GM21786 (cell line): ENCODE measurements at regions not wholly inside any gene's neighbourhood (a gene's known extent, or its start where the extent isn't known, plus 50 kb on each side); places are given as distances from the start of the nearest gene placed in this dataset.
A peak's percentile ranks its signal among the peaks of the same experiment; 100 is the strongest.

Experiments
- ATAC-seq: cut with Tn5 transposase; IDR thresholded peaks from one replicate; pipeline ENCODE4 v1.9.1; 2021; ENCODE audit not compliant: unreplicated experiment

GRCh38 chr7:50209461-50210135, 94.9 kb upstream of the IKZF1 start:
- no peak for ATAC-seq

GRCh38 chr7:50208378-50208982, 96.0 kb upstream of the IKZF1 start:
- ATAC-seq, result no peak

DNA sequence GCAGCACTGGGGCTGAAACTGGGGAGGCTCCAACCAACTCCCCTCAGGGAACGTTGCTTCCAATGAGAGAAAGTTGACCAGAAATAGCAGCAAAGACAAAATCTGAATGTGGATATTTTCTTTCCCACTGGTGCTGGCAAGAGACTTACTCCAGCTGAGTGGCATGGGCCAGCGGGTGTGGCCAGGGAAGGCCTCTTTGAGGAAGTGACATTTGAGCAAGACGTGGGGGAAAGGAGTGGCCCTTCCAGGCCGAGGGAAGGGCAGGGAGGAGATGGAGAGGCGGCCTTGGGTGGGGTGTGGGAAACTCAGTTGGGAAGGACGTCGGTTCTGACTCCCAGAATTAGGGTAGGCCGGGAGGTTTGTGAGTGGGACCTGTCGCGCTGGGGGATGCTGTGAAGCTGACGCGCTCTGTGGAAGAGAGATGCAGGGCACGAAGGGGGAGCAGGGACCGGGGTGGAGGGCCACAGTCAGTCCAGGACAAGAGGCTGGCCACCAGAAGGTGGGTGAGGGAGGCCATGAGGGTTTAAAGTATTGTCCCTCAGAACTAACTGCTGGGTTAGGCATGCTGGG, 96.7 kb upstream of the IKZF1 start:
- ATAC-seq, result no peak

DNA sequence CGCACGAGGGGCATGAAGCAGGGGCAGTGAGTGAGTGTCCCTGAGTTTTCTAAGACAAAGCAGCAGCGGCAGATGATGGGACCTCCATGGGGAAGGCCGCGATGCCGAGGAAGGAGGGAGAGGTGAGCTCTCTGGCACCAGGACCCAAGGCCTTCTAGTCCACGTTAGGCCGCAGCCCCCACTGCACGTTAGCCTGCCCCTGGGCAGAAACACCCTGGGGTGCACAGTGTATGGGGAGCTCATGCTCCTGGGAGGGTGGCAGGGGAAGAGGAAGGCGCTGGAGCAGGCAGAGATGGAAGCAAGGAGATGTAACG, 97.3 kb upstream of the IKZF1 start:
- ATAC-seq, result no peak

DNA sequence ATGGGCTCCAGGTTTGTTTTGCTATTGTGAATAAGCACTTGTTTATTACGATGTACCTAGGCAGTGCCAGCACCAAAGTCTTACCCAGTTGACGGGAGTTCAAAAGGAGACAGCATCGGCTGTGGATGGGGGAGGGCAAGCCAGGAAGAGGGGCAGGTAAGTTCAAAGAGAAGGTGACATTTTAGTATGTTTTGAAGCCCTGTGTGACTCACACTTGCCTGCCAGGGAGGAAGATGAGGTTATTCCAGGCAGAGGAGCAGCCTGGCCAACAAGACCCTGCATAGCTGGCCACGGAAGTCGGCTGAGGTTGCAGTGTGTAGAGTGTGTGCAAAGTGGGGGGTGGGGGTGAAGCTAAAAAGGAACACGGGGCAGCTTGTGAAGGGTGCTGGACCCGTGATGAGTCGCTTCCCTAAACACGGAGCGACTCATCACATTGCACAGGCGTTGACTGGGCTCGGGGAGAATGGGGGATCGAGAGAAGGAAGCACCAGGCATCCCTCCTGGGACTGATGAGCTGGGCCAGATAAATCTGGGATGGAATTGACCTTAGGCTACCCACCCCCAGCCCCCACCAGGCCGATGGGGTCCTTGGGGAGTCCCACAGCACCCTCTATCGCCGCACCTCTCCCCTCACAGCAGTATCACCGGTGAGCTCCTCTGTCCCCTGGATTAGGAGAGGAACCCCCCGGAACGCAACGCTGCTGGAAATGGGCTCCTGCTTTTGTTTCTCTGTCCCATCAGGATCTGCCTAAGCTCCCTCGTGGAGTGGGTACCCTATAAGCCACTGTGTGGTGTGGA, 97.9 kb upstream of the IKZF1 start:
- ATAC-seq, result no peak

DNA sequence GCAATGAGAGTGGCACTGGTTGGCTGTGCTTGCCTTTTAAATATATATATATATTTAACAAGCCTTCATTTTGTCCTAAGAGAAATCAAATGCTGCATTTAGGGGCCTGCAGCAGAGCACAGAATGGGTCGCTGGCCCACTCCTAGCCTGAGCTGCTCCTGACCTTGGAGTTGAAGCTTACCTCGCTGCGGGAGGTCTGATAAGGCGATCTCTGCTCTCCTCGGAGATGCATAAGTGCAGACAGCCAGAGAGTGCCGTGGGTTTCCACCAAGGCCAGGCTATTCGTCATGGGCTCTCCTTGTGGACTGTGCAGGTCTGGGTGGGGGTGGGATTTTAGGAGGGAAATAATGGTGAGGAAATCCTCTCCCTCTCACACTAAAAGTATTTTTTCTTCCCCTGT, 99.5 kb upstream of the IKZF1 start:
- ATAC-seq, result no peak

DNA sequence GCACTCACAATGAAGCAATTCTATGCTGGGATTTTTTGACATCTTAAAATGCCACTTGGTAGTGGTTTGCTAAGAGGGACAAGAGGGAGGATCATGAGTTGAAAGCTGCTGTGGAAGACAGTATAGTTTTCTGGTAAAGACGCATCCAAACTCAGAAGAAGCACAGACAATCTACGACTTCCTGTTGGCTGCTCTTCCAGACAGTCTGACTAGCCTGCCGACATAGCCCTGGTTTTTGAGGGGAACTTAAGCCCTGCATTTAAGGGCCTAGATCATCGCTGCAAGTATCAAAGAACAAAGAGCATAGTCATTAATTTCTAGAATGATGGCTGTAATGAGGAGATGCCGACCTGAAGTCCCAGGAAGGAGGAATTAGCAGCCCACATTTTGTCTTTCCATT, 99.9 kb upstream of the IKZF1 start:
- no peak for ATAC-seq

GRCh38 chr7:50203521-50203920, 101.0 kb upstream of the IKZF1 start:
- ATAC-seq, result no peak

GRCh38 chr7:50202052-50202555, 102.4 kb upstream of the IKZF1 start:
- no peak for ATAC-seq

- no peak for ATAC-seq
Observed at GRCh38 chr7:50199824-50200223, 104.7 kb upstream of the IKZF1 start.

DNA sequence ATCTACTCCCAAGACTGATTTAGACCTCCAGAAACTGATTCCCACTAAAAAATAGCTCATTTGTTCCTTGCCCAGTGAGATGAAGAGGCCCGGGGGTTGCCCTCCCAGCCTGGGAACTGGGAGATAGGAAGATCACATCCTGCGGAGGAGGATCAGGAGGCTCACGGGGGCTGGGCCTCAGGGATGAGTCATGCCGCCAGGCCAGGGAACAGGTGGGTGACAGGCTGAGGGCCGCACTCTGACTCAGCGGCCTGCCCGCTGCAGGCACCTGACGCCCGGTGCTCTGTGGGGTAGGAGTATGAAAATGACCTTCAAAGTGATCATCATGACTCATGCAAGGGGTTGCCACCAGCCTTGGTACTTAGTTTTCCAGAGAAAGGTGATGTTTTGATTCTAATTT, 104.5 kb upstream of the ZPBP start:
- peak; percentile 89 for ATAC-seq

DNA sequence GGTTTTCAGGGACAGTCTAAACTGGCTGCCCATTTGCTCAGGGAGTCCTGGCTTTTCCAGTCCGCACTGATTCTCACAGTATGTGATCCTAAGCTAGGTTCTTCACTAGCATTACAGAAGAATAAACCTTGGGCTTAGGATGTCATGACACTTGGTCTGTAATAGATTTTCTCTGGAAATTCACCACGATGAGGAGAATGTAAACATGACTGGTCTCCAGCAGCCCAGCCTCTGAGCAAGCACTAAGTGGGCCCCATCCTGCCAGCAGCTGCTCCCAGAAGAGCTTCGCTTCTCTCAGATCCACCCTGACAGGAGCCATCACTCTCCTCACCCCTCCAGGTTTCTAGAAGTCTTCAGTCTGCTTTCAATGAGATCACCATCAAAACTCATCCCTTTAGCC, 103.7 kb upstream of the ZPBP start:
- ATAC-seq, result no peak

GRCh38 chr7:50190776-50191175, 97.7 kb upstream of the ZPBP start:
- ATAC-seq, result no peak

- no peak for ATAC-seq
Observed at GRCh38 chr7:50189371-50189770, 96.3 kb upstream of the ZPBP start.

DNA sequence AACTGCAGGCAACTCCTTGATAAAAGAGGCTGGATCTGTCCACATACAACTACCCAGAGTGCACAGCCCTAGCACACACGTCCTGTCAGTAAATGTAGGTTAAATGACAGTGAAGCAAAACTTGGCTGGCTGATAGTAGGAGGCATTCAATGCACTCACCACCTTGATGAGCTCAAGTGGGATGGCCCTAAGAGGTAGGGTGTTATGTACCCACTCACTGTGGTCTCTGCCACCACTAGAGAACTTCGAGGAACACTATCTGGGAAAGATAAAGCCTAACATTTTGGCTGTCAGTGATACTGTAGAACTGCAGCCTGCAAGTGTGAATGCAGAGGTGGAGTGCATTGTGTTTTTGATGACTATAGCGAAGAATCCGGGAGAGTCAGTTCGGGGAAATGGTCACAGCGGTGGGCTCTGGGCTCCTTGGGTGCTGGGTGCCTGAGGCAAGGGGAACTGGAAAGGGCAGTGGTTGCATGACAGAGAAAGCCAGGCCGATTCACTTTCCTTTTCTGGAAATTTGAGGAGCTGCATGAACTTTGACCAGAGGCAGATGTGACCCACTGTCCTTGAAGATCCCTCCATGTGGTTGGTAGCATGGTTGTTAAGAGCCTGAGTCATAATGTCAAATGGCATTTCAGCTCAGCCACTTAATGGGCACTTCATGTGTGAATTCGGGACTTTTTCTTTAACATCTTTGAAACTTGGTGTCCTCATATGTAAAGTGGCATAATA, 93.1 kb upstream of the ZPBP start:
- no peak for ATAC-seq

DNA sequence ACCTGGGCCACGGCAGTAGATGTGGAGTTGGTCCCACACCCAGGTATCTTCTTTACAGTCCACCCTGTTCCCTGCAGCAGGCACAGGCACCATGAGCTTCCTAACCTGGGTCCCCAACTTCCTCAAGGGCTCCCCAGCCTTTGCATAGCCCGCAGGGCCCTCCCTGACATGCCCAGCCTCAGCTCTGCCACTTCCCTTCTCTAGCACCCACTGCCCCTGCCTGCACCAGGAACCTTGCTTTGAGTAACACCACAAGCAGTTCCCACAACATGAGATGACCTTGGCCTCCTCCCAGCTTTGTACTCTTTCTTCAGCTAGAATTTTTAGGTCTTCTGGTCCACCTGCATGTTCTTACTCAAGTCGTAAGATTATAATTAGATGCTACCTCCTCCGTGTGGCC, 92.2 kb upstream of the ZPBP start:
- ATAC-seq, result no peak

DNA sequence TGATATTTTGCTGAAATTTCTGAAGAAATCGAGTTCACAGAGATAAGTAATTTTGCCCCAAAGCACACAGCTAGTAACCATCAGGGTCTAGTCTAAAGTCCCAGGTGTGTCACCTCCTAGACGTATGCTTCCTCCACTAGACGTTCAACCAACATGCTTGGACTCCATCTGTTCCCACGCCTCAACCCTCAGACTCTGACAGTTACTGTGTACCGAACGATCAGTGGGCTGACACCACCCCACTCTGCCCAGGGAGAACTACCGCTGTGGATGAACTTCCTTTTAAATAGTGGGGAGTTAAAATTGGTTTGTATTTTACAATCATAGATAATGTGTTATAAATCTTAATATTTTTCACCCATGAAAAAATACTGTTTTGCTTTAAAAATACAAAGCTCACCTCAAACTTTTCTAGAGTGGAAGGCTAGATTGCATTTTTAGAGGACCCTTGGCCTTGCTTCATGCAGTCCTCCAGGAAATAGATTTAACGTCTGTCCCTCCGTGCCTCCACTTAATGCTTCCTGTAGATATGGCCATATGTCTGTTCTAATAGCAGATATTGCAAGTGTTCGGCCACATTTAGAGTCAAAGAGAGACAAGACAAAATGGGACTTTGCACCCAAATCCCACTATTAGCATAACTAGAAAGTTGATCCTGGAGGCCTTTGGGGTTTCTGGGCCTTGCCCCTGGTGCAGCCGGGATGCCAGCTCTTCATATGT, 91.4 kb upstream of the ZPBP start:
- no peak for ATAC-seq

- no peak for ATAC-seq
Observed at GRCh38 chr7:50182759-50183158, 89.7 kb upstream of the ZPBP start.

DNA sequence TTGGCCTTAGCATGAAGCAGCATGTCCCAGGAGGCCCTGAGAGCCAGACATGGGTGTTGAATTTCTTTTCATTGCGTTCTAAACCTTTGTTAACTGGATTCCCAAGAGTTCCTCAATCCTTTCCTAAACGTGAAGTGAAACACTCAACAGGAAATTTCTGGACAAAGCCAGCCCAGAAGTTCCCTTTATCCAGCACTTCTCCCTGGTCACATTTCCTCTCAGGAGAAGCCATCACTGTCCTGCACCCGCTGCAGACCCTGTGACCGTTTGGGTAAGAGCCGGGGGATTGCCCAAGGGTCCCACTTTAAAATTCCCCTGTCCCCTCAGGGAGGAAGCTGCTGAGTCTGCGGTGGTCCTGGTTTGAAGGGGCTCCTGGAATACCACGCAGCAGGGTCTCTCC, 88.0 kb upstream of the ZPBP start:
- ATAC-seq, result no peak

DNA sequence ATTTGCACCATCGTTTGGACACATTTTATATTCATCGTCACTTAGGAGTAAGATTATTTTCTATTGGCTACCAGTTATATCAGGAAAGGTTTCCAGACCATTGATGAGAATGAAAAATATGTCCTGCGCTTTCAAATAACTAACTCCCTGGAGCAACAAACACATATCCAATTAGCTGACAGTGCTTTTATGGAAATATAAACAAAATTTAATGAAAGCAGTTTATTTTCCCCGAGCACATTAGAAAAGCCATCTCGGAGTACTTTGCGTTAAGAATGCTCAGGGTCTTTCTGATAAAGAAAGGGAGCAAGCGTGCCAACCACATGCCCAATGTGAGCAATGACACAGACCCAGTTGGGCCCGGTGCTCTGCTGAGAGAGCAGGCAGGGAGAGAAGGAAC, 85.1 kb upstream of the ZPBP start:
- ATAC-seq, result no peak

DNA sequence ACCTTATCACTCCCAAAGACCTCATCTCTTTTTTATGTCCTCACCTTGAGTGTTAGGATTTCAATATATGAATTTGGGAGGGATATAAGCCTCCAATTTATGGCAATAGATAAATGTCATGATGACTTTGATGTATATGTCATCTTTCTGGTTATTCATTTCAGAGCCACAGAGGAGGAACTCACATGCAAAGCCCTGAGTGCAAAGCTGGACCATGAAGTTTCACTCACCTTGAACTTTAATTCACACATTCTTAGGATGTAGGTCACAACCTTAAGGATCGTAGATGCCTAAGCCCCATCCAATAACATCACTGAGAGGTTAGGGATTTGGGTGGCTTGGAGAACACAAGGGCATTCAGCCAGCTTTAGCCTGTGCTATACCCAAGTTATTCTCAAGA, 81.9 kb upstream of the ZPBP start:
- no peak for ATAC-seq
